ENCODE measurements at regions not wholly inside any gene's neighbourhood (a gene's known extent, or its start where the extent isn't known, plus 50 kb on each side); places are given as distances from the start of the nearest gene placed in this dataset.
A peak's percentile ranks its signal among the peaks of the same experiment; 100 is the strongest.

DNA sequence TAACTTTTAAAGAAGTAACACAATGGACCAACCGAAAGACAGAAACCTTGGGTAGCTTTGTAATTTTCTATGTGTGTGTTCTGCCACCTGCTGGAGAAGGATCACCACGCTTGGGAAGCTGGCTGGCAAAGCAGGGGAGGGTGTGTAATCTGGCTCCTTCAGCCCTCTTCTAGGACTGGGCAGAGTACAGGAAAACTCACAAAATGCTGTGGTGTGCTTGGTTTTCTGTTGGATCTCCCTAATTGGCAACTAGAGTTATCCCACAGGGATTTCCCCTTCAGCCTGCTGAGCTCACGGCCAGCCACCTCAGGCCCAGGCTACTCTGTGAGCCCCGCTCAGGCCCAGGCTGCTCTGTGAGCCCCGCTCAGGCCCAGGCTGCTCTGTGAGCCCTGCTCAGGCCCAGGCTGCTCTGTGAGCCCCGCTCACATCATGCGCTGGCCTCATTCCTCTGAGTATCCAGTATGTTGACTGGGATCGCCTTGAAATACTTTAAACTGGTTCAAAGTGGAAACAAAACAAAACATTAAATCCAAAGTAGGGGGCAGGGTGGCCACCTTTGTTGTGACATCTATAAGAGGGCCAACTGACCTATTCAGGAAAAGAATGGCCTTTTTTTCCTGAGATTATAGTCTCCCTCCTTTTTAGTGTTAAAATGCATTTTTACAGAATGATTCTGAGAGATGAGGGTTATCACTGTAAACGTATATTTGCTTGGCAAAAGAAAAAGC is 52.0 kb upstream of the RNU6-8 start:
- peak; percentile 70 for DNase-seq

DNA sequence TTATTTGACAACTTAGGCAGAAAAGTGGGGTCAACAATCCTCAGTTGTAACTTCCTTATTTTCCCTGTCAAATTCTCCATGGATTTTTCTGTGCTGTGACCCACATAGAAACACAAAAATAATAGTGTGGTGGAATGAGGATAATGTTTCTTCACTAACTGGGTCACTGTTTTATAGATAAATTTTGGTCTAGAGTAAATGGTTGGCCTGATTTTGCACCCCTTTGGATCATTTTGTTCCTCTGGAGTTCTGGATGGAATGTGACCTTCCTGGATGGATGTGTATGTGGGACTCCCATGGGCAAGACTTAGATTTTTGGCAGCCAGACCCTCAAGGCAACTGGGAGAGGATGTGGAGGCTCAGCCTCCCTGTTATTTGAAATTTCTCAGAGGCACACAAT is 52.7 kb upstream of the RNU6-8 start:
- no peak for DNase-seq

DNA sequence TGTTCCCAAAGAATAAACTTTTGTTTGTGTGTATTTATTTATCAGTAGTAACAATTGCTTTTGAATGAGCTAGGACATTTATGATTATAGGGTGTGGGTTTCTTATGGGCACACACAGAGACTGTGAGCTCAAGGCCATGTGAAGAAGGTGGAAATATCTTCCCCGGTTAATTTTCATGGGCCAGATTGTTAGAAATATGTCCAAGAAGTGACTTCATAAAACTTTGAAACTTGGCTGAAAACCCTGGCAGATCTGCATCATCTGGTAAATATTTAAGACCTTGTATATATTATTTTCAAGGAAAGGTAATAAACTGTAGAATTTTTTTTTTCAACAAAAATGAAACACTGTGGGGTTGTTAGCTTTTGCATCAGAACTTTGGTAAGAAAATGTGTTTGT is 53.5 kb upstream of the RNU6-8 start:
- DNase-seq, result no peak

DNA sequence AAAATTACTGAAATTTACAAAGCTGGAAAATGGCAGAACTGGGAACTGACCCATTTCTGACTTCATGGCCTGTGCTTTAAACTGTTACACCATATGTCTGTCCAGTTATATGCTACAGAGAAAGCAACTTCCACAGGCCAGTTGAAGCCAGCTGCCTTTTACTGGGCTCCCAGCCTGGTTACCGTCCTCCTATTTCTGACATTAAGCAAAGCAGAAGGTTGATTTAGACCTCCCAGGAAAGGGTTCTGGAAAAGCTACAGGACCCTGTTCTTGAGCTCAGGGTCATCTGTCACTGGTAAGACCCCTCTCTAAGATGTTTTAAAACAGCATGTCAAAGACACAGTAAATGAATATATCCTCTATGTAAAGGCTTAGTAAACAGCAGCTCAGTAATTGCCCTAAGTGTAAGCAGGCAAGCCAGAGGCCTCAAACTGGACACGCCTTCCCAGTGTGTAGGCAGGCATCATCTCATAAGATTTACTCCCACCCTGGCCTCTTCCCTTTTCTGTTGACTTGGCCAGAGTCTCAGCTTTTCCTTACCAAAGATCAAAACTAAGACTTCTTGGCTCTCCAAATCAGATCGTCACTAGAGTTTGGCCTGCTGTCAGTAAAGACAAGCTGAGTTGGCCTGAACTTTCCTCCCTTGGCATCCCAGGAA is 55.4 kb upstream of the RNU6-8 start:
- DNase-seq, result no peak

DNA sequence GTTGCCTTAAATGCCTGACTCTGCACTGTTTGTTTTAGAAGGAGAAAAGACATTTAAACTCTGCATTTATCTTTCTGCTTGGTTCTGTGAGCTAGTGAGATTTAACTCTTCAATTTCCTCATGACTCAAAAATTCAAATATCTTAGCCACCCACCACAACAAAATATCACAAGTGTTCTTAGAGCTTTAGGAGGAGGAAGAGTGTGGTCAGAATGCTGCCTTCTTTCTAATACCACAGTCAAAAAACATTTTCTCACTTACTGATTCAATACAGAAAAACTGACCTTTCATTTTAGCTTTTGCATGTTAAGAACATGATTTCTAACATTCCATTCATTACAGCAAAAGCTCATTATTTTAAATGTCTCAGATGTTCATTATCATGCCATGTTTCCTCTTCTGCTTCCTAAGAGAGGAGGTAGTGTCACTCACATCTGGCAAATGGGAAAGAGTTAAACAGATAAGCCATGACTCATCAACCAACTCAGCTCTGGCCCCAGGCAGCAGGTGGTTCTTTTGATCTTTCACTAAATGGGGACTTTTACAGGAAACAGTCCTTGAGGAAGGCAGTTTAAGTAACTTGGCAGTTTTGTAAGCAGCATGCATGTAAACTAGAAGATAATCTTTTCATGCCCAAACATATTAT is 56.4 kb upstream of the RNU6-8 start:
- peak; percentile 71 for DNase-seq

DNA sequence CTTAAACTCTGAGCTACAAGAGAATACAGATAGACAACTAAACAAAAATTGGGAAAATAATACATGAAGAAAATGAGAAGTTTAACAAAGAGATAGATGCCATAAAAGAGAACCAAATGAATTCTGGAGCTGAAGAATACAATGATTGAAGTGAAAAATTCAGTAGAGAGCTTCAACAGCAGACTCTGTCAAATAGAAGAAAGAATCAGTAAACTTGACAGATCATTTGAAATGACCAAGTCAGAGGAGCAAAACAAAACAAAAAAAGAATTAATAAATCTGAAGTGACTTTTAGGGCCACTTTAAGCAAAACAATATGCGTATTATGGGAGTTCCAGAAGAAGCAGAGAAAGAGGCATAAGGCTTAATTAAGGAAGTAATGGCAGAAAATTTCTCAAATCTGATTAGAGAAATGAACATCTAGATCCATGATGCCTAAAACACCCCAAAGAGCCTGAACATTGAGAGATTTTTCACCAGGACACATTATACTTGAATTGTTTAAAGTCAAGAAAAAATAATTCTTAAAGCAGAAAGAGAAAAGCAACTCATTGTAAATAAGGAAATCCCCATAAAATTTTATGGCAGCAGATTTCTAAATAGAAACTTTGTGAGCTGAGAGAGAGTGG is 61.0 kb upstream of the RNU6-8 start:
- DNase-seq, result no peak

DNA sequence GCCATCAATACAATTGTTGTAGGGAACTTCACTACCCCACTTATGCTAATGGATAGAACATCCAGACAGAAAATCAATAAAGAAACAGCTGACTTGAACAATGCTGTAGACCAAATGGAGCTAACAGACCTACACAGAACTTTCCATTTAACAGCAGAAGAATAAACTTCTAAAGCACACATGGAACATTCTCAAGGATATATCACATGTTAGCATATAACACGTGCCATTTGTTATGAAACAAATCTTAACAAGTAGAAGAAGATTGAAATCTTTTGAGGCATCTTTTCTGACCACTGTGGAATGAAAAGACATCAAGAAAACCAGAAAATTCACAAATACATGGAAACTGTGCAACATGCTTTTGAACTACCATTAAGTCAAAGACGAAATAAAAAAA is 62.5 kb upstream of the RNU6-8 start:
- no peak for DNase-seq

DNA sequence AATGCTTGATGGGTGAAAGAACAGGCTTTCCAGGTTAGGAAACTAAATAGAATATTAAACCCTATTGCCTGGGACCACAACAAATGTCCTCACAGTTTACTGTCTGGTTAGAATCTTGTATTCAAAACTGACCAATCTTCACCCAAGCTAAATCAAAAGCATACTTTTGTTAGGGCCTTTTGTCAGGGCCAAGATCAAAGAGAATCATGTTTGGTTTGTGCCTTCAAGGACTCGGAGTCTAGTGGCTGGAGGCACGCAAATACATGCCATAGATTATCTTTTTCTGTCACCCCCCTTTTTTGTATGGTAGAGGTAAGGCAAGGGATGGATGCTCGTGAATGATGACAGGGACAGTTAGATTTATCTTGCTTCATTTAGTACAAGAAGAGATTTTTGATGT is 51.1 kb upstream of the AKAP6 start:
- DNase-seq, result no peak

Measured in activated CD4-positive, alpha-beta T cell treated with anti-CD3 and anti-CD28 coated beads, Interleukin-10, Interleukin-2, amounts not matched to agents 100 ng/mL and 50 ng/mL, durations not matched to agents 16 hours and 8 hours (primary cell).